HG02840 (cell line): ENCODE measurements at regions not wholly inside any gene's neighbourhood (a gene's known extent, or its start where the extent isn't known, plus 50 kb on each side); places are given as distances from the start of the nearest gene placed in this dataset.
"Not testable (repeated sequence)": the region's sequence is repeated elsewhere in the genome, so short reads cannot be mapped to it uniquely, and the experiment has no call there.

Experiments used
- ATAC-seq: cut with Tn5 transposase; IDR thresholded peaks from one replicate; pipeline ENCODE4 v1.9.1; 2021; ENCODE audit warnings: mild to moderate bottlenecking, moderate library complexity, moderate number of reproducible peaks; ENCODE audit not compliant: unreplicated experiment, low FRiP score

DNA sequence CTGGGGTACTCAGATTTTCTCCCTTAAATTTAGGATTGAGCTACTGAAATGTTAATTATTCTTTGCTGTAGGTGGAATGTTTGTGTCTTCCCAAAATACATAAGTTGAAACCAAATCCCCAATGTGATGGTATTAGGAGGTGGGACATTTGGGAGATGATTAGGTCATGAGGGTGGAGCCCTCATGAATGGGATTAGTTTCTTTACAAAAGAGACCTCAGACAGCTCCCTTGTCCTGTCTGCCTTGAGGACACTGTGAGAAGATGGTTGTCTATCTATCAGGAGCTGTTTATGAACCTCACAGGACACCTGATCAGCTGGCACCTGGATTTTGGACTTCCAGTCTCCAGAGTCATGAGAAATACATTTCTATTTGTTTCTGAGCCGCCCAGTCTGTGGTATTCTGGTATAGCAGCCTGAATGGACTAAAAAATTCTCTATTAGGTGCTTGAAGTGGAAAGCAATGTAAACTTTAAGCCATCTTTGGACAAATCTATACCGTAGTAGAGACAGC lies 99.2 kb upstream of the UXS1 start:
- ATAC-seq: no peak

GRCh38 chr2:106292627-106293026 lies 98.5 kb upstream of the UXS1 start:
- ATAC-seq: no peak

DNA sequence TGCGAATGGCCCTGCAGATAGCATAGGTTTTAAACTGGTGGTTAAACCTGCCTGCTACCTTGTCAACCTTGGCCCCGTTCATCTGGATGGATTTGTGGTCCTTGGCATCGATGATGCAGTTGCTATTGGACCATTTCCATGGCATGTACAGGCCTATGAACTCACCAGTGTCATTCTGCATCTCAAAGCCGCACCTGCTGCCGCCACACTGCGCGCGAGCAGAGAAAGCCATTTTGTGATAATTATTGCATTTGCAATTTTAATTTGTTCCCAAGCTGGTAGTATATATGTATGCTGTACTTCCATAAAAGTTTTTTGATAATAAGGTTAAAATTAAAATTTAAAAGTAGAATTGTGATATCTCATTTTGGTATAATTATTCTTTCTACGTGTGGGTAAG lies 94.8 kb upstream of the UXS1 start:
- no peak for ATAC-seq

DNA sequence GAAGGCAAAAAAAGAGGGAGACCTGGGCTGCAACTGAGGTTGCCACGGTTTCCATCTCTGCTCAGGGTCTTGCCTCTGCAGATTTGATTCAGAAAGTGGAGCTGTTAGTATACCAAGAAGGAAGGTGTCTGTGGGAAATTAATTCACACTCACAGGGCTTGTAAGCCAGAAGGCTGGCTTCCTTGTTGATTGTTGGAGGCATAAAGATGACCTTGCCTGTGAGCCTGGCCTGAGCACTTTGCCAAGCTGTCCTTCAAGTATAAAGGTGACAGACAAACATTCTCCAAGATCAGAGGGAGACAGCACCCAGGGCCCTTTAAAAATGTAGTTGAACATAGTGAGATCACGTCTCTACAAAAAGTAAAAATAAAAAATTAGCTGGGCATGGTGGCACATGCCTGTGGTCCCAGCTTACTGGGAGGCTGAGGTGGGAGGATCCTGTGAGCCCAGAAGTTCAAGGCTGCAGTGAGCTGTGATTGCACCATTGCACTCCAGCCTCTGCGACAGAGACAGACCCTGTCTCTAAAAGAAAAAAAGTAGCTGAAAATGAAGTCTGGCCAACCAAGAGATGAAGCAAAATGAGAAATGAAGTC lies 91.2 kb upstream of the UXS1 start:
- no peak for ATAC-seq

- no peak for ATAC-seq
Observed at GRCh38 chr2:106284691-106285202, 90.6 kb upstream of the UXS1 start.

DNA sequence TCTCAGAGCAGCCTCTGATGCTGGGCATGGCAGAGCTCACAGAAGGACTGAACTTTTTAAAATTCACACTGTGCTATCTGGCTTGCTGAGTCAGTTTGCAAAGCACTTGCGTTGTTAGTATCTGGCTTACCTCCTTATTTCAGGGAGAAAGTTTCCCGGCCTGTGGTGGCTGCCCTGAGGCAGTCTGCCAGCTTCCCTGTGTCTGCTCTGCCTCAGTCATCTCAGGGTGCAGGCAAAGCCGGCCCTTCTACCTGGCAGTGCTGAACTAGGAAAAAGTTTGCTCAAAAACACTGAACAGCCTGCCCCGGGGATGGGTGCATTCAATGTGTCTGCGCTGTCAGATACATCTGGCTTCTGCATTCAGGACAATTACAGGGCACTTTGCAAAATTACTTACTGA lies 90.2 kb upstream of the UXS1 start:
- no peak for ATAC-seq

DNA sequence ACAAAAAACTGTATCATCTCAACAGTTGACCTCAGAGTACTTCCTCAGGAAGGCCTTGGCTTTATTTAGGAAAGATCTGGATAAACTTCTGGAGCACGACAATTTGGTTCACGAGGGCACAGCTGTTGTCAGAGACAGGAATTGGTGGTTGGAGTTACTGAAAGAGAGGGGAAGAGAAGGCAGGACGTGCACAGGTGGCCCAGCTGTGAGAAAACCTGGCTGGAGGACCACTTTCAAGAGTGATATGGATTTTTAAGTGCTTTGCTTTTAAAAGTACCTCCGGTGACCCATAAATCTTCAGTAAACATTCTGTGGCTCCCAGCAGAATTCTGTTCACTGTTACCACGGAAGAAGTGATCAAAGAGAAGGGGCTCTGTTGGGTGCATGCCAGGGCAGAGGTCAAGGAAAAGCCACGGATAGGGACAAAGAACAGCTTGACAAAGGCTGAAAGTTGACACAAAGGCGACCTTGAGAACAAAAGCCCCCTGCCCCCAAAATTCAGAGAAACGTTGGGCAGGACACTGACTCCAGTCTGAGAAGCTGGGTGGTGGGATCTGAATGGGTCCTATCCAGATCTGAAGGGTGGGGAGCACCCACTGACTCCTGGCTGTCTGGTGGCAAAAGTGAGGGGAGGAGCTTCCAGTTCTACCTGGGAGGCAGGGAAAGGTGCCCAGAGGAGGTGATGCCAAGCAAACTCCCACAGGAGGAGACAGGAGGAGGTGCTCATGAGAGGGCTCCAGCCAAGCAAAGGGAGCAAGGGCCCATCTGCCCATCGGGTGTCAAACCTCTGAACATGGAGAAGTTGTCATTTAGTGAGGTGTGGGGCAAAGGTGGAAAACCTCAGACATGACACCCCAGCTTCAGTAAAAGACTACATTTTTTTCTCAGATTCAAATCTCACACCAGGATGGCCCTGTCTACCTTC lies 89.4 kb upstream of the UXS1 start:
- ATAC-seq: not testable (repeated sequence)

DNA sequence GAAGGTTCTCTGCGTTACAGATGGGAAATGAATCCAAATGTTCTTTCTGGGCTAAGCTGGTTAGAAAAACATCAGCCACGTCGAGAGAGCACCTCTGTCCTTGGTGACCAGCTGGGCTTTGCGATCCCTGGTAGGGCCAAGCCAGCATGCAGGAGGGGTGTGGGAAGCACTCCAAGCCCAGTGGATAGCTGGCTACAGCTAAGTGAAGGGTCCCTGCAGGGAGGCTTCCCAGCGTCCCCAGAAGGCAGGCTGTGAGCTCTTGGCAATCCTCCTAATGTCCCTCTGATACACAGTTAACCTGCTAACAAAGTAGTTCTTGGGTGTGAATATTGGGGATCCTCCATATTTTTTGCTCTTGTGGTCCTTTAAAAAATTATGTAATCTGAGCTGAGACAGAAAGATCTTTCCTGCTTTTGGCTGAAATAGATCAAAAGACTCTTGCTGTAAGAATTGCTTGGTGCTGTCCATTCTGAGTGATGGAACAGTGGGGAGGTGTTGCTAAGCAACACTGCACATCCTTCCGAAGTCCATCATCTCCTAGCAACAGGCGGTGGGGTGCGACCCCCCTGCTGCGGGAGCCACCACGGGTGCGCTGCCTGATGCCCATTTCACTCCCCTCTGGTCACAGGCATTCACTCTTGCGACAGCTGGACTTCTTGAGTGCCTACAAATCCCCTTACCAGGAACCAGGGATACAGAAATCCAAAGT lies 88.5 kb upstream of the UXS1 start:
- no peak for ATAC-seq

- not testable (repeated sequence) for ATAC-seq
Observed at GRCh38 chr2:106281907-106282430, 87.9 kb upstream of the UXS1 start.

DNA sequence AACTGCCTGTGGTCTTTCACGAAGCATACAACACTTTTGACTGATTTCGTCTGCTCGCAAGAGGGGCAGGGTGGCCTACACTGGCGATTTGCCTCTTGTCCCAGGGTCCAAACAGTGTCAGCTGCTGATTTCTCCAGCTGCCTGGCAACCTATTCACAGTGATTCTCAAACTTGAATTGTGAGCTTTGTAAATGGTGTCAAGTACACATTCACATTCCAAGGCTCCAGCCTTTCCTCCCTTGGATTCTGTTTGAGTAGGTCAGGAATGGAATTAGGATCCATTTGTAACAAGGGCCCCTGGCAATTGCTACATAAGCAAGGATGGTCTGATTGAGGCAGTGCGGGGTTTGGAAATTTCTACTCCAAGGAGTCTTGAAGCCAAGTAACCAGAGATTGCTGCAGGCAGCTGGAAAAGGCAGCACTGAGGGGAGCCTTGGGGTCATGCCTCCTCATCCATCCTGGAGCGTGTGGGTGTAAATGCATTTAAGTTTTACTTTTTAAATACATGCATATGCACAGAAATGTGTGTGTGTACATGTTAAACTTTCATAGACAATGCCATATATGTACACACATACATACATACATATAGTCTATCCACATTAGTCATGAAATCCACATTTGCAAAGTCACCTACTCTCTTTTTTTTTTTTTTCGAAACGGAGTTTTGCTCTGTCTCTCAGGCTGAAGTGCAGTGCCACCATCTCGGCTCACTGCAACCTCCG lies 86.8 kb upstream of the UXS1 start:
- no peak for ATAC-seq

- ATAC-seq: no peak
Observed at GRCh38 chr2:106280224-106280623, 86.1 kb upstream of the UXS1 start.

- no peak for ATAC-seq
Observed at GRCh38 chr2:106278112-106278876, 84.2 kb upstream of the UXS1 start.

- no peak for ATAC-seq
Observed at GRCh38 chr2:106277426-106277825, 83.3 kb upstream of the UXS1 start.

DNA sequence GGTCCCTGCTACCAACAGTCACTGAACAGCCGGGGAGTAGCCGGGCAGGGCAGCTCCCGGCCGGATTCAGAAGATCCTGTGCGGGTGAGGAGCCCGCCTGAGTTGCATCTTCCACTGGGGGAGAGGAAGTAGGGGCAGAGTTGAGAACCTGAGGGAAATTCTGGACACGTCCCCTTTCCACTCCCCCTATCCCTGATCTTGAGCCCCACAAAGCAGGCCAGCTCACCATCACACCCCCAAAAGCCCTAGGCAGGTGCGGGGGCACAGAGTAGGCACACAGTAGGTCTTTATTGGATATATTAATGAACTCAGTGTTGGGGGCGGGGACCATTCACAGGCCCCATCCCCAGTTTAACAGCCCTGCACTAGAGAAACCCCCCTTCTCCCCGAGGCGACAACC lies 81.9 kb upstream of the UXS1 start:
- ATAC-seq: no peak

GRCh38 chr2:106274668-106275067 lies 80.6 kb upstream of the UXS1 start:
- no peak for ATAC-seq

GRCh38 chr2:106272216-106272807 lies 78.2 kb upstream of the UXS1 start:
- ATAC-seq: no peak

GRCh38 chr2:106270471-106270891 lies 76.4 kb upstream of the UXS1 start:
- no peak for ATAC-seq

DNA sequence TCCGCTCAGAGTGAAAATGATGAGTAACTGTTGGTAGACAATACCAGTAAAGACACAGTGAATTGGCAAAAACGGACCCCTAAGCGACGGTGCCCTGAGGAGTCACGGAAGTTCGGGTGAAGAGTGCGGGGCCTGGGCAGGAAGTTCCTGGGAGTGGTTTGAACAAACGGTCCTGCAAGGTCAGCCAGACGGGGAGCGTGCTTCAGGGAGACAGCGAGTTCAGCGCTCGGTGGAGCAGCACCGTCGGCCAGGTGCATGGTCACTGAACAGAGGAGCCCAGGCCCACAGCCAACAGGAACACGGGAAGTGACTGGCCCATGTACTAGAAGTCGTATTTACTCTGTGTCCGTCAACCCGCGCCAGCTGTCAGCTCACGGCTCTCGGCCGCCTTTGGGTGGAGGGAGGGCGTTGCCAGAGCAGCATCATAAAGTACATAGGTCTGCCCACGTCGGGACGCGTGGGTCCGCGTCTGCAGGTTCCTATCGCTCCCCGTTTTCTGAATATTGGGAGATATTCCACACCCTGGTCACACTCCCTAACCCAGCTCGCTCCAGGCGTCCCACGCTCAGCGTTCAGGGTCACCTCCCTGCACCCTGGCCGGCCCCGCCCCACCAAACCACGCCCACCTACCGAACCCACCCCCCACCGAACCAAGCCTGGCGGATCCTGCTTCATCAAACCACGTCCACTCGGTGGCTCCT lies 75.6 kb upstream of the UXS1 start:
- ATAC-seq: peak; percentile 63
